Activated CD8-positive, alpha-beta T cell treated with anti-CD3 and anti-CD28 coated beads for 36 hours (primary cell): ENCODE measurements at regions not wholly inside any gene's neighbourhood (a gene's known extent, or its start where the extent isn't known, plus 50 kb on each side); places are given as distances from the start of the nearest gene placed in this dataset.
A peak's percentile ranks its signal among the peaks of the same experiment; 100 is the strongest.

Experiments used
- ATAC-seq: fragments of 200-7000 bp; cut with Tn5 transposase; one replicate; pipeline ENCODE4 v1.10.0; 2021; ENCODE audit warnings: mild to moderate bottlenecking, moderate library complexity
- CTCF ChIA-PET: fragments of 350-600 bp; sonication (Branson Sonifier 250); formaldehyde crosslinking; loops from one replicate; lab custom pipeline; 2021; ENCODE audit warnings: antibody characterized with exemption; lab: Charles Lee
- POLR2A ChIA-PET: fragments of 350-600 bp; sonication (Branson Sonifier 250); formaldehyde crosslinking; loops from one replicate; lab custom pipeline; 2021; ENCODE audit warnings: antibody characterized with exemption; lab: Charles Lee
- DNase-seq: peaks from one replicate; pipeline ENCODE4 v3.0.0-alpha.2; 2020
- H3K27ac Mint-ChIP-seq: one replicate; pipeline ENCODE4 v1.8.0; 2021; ENCODE audit warnings: mild to moderate bottlenecking, mixed read lengths
- H3K27me3 Mint-ChIP-seq: one replicate; pipeline ENCODE4 v1.8.0; 2021; ENCODE audit warnings: mixed read lengths
- H3K36me3 Mint-ChIP-seq: one replicate; pipeline ENCODE4 v1.8.0; 2021; ENCODE audit warnings: low read depth, mixed read lengths
- H3K4me1 Mint-ChIP-seq: one replicate; pipeline ENCODE4 v1.8.0; 2021; ENCODE audit warnings: low read depth, mixed read lengths
- H3K4me3 Mint-ChIP-seq: one replicate; pipeline ENCODE4 v1.8.0; 2021; ENCODE audit warnings: mild to moderate bottlenecking, moderate library complexity, mixed read lengths
- H3K9me3 Mint-ChIP-seq: one replicate; pipeline ENCODE4 v1.8.0; 2021; ENCODE audit warnings: mixed read lengths
- CTCF ChIP-seq: fragments of 200-600 bp; IDR thresholded peaks from one replicate; pipeline ENCODE4 v1.8.0; 2022; ENCODE audit warnings: antibody characterized with exemption, mild to moderate bottlenecking
- intact Hi-C: fragments of 100-400 bp; cut with micrococcal nuclease; formaldehyde crosslinking; loops from one replicate; pipeline ENCODE4 v1.10.0; 2022

- H3K4me3 Mint-ChIP-seq, result no peak overlapping the region
- peaks cover 6% of the 10 kb centered on the region for H3K4me1 Mint-ChIP-seq
- no peaks in the 10 kb centered on the region for H3K36me3 Mint-ChIP-seq
- intact Hi-C loops, result no loop called here
- peaks cover 3% of the 10 kb centered on the region for H3K9me3 Mint-ChIP-seq
- CTCF ChIA-PET, result no interaction called here
- no peaks in the 10 kb centered on the region for H3K27me3 Mint-ChIP-seq
- ATAC-seq (peak; percentile 27), DNase-seq (no peak)
- POLR2A ChIA-PET, result no interaction called here
- H3K27ac Mint-ChIP-seq, result no peak overlapping the region
- TF ChIP-seq CTCF, result no peak
Measured at GRCh38 chr7:21327422-21328409, 100.2 kb upstream of the SP4 start.

GRCh38 chr7:21330462-21331178 is 97.3 kb upstream of the SP4 start:
- TF ChIP-seq CTCF, result no peak
- intact Hi-C loops, result no loop called here
- H3K9me3 Mint-ChIP-seq, result peaks cover 3% of the 10 kb centered on the region

GRCh38 chr7:21334906-21335305 is 93.0 kb upstream of the SP4 start:
- no peak for DNase-seq
- no peaks in the 10 kb centered on the region for H3K27me3 Mint-ChIP-seq
- no peak for ATAC-seq
- ChIA-PET POLR2A (no interaction called here), CTCF (no interaction called here)
- intact Hi-C loops, result loop anchor here (5.0 kb wide), 1 partner anchor 37 kb away; no protein-coding TSS in a partner anchor
- H3K4me3 Mint-ChIP-seq, result no peak overlapping the region
- peaks cover 8% of the 10 kb centered on the region for H3K36me3 Mint-ChIP-seq
- H3K27ac Mint-ChIP-seq, result no peak overlapping the region
- no peak for TF ChIP-seq CTCF
- peaks cover 33% of the 10 kb centered on the region for H3K4me1 Mint-ChIP-seq
- peaks cover 7% of the 10 kb centered on the region for H3K9me3 Mint-ChIP-seq

More at GRCh38 chr7:21330462-21331178, 97.3 kb upstream of the SP4 start:
- ChIA-PET POLR2A (interaction anchor here (0.5 to 0.9 kb wide), 2 partner anchors 11 to 116 kb away, joined by 3 read pairs; no protein-coding TSS in a partner anchor), CTCF (interaction anchor here (0.7 kb wide), 1 partner anchor 17 kb away, joined by 3 read pairs; no protein-coding TSS in a partner anchor)
- Mint-ChIP-seq H3K27me3 (no peaks in the 10 kb centered on the region), H3K36me3 (no peaks in the 10 kb centered on the region), H3K4me3 (no peak overlapping the region), H3K27ac (no peak overlapping the region), H3K4me1 (peaks cover 6% of the 10 kb centered on the region)
- DNase-seq (no peak), ATAC-seq (no peak)

- ATAC-seq, result no peak
- DNase-seq, result no peak
- Mint-ChIP-seq H3K4me1 (peaks cover 39% of the 10 kb centered on the region), H3K27ac (no peak overlapping the region), H3K27me3 (no peaks in the 10 kb centered on the region), H3K9me3 (peaks cover 19% of the 10 kb centered on the region), H3K36me3 (peaks cover 22% of the 10 kb centered on the region), H3K4me3 (no peak overlapping the region)
- CTCF ChIA-PET, result interaction anchor here (1.1 to 2.9 kb wide), 3 partner anchors 16 to 96 kb away, joined by 4 to 13 read pairs (median 4); no protein-coding TSS in a partner anchor
- intact Hi-C loops, result loop anchor here (5.0 kb wide), 1 partner anchor 36 kb away; no protein-coding TSS in a partner anchor
- TF ChIP-seq CTCF, result no peak
- POLR2A ChIA-PET, result no interaction called here
Measured at GRCh38 chr7:21336743-21337142, 91.1 kb upstream of the SP4 start.
